ENCODE measurements at regions not wholly inside any gene's neighbourhood (a gene's known extent, or its start where the extent isn't known, plus 50 kb on each side); places are given as distances from the start of the nearest gene placed in this dataset.
A peak's percentile ranks its signal among the peaks of the same experiment; 100 is the strongest.
"Not testable (repeated sequence)": the region's sequence is repeated elsewhere in the genome, so short reads cannot be mapped to it uniquely, and the experiment has no call there.

- no peak overlapping the region for H3K27ac ChIP-seq
- WGBS, 2 donors: 58 to 69% methylated on average over 10 to 12 of the region's 12 CpGs
- no peaks in the 10 kb centered on the region for H3K9me3 ChIP-seq
- no peaks in the 10 kb centered on the region for H3K36me3 ChIP-seq
- H3K27me3 ChIP-seq: no peaks in the 10 kb centered on the region
- no peak overlapping the region for H3K4me3 ChIP-seq
- ATAC-seq (ENCODE audit: low FRiP score in 2 of 2) (no peak), DNase-seq (no peak)
- no peak for TF ChIP-seq EP300 (IDR thresholded peaks at IDR 0.05)
- no peak for TF ChIP-seq POLR2AphosphoS5 (IDR thresholded peaks at IDR 0.05)
- TF ChIP-seq POLR2A (IDR thresholded peaks at IDR 0.05): no peak
- TF ChIP-seq CTCF (IDR thresholded peaks at IDR 0.05): no peak
- no peaks in the 10 kb centered on the region for H3K4me1 ChIP-seq
Observed at GRCh38 chrX:1899841-1900240, 285.0 kb downstream of the ASMT start.

GRCh38 chrX:1902901-1903235 lies 288.0 kb downstream of the ASMT start:
- H3K4me1 ChIP-seq: no peaks in the 10 kb centered on the region
- H3K36me3 ChIP-seq: no peaks in the 10 kb centered on the region
- no peak overlapping the region for H3K27ac ChIP-seq
- H3K4me3 ChIP-seq: no peak overlapping the region
- H3K27me3 ChIP-seq: no peaks in the 10 kb centered on the region
- H3K9me3 ChIP-seq: peaks cover 0 to 10% (median 1%) of the 10 kb centered on the region in 4 donors
- TF ChIP-seq CTCF (IDR thresholded peaks at IDR 0.05) (no peak), EP300 (IDR thresholded peaks at IDR 0.05) (no peak), POLR2AphosphoS5 (IDR thresholded peaks at IDR 0.05) (no peak), POLR2A (IDR thresholded peaks at IDR 0.05) (no peak)
- no peak for DNase-seq
- WGBS, 2 donors: 63 to 70% methylated on average over 7 of the region's 7 CpGs
- no peak for ATAC-seq (ENCODE audit: low FRiP score in 2 of 2)

- peaks cover 0 to 10% (median 1%) of the 10 kb centered on the region in 4 donors for H3K9me3 ChIP-seq
- no peak for TF ChIP-seq POLR2AphosphoS5 (IDR thresholded peaks at IDR 0.05)
- ATAC-seq (ENCODE audit: low FRiP score in 2 of 2) (peak in 1 of 2 donors; percentile 28), DNase-seq (no peak)
- no peak overlapping the region for H3K4me3 ChIP-seq
- no peaks in the 10 kb centered on the region for H3K27me3 ChIP-seq
- H3K4me1 ChIP-seq: no peaks in the 10 kb centered on the region
- no peaks in the 10 kb centered on the region for H3K36me3 ChIP-seq
- no peak overlapping the region for H3K27ac ChIP-seq
- WGBS, 2 donors: 76 to 82% methylated on average over 17 of the region's 17 CpGs
Observed at GRCh38 chrX:1903236-1903935, 288.5 kb downstream of the ASMT start.

- TF ChIP-seq EP300 (IDR thresholded peaks at IDR 0.05) (no peak), CTCF (IDR thresholded peaks at IDR 0.05) (no peak), POLR2AphosphoS5 (IDR thresholded peaks at IDR 0.05) (no peak), POLR2A (IDR thresholded peaks at IDR 0.05) (no peak)
- no peaks in the 10 kb centered on the region for H3K36me3 ChIP-seq
- ATAC-seq (ENCODE audit: low FRiP score in 2 of 2) (no peak), DNase-seq (no peak)
- no peak overlapping the region for H3K4me3 ChIP-seq
- H3K27me3 ChIP-seq: no peaks in the 10 kb centered on the region
- 77 to 83% methylated on average over 2 of the region's 2 CpGs for WGBS, 2 donors
- H3K27ac ChIP-seq: no peak overlapping the region
- peaks cover 0 to 10% (median 1%) of the 10 kb centered on the region in 4 donors for H3K9me3 ChIP-seq
- H3K4me1 ChIP-seq: no peaks in the 10 kb centered on the region
Observed at GRCh38 chrX:1904663-1905218, 289.9 kb downstream of the ASMT start.

GRCh38 chrX:1906028-1906427 lies 291.2 kb downstream of the ASMT start:
- TF ChIP-seq CTCF (IDR thresholded peaks at IDR 0.05): no peak
- TF ChIP-seq POLR2A (IDR thresholded peaks at IDR 0.05): no peak
- no peak for TF ChIP-seq EP300 (IDR thresholded peaks at IDR 0.05)
- no peak for TF ChIP-seq POLR2AphosphoS5 (IDR thresholded peaks at IDR 0.05)
- ATAC-seq (ENCODE audit: low FRiP score in 2 of 2) (peak in 1 of 2 donors; percentile 57), DNase-seq (no peak)
- Histone ChIP-seq H3K36me3 (no peaks in the 10 kb centered on the region), H3K9me3 (peaks cover 0 to 10% (median 1%) of the 10 kb centered on the region in 4 donors), H3K27me3 (no peaks in the 10 kb centered on the region), H3K27ac (no peak overlapping the region), H3K4me1 (no peaks in the 10 kb centered on the region), H3K4me3 (no peak overlapping the region)

- ATAC-seq (ENCODE audit: low FRiP score in 2 of 2); H3K27me3 ChIP-seq; H3K27ac ChIP-seq; H3K4me1 ChIP-seq; H3K9me3 ChIP-seq; H3K4me3 ChIP-seq; DNase-seq; H3K36me3 ChIP-seq: not testable (repeated sequence)
- WGBS, 2 donors: 92% methylated on average over 12 of the region's 12 CpGs
Observed at GRCh38 chrX:1908996-1909395, 294.1 kb downstream of the ASMT start.
